NOMO-1 treated with DMSO at 0.1 percent for 48 hours (cell line): ENCODE measurements at regions not wholly inside any gene's neighbourhood (a gene's known extent, or its start where the extent isn't known, plus 50 kb on each side); places are given as distances from the start of the nearest gene placed in this dataset.

Source experiments
- DNase-seq: peaks from one replicate; lab custom pipeline; 2025; ENCODE audit not compliant: unreplicated experiment; lab: John Stamatoyannopoulos, UW

DNA sequence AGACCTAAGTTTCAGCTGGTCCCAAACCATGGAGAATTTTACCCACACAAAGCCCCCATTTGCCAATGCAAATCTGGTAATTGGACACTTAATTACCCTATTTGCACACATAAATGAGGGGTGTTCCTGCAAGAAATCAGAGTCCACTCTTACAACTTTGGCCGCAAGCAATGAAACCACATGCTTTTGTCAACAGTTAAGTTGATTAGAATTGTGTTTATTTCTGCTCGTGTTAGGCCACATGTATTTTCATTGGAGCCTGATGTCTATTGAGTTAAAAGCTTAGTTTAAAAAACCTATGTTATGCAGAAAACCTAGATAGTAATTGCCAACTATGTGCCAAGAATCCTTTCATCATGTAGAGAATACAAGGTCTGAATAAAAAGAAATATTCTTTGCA is 153.8 kb upstream of the CMC1 start:
- DNase-seq, result no peak

DNA sequence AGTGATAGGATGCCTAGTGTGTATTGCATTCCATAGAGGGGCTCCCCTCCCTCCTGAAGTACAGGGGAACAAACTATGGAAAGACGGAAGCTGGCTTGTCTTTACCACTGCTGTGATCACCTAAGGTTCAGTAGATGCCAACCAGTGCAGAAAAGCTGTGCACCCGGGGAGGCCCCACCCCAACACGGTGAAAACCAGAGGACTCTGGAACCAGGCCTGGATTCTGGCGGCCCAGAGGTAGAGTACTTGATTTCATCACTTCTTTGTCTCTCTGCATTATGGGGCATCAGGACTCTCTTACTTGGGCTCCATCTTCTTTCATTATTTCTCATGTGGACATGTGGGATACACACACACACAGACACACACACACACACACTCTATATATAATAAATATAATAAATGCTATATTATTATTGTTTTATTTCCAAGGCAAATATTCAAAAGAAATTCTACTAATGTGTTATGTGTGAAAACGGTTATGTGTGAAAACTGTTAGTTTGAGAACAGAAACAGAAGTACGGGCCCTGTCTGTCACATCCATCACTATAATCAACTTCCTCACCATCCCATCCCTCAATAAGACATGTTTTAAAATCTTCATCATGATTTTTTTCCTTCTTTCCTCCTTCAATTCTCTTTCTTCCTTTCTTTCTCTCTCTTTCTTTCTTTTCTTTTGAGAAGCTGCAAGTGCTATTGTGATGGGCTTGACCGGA is 152.4 kb upstream of the CMC1 start:
- DNase-seq, result no peak

GRCh38 chr3:28089527-28089897 is 151.9 kb upstream of the CMC1 start:
- DNase-seq, result no peak

DNA sequence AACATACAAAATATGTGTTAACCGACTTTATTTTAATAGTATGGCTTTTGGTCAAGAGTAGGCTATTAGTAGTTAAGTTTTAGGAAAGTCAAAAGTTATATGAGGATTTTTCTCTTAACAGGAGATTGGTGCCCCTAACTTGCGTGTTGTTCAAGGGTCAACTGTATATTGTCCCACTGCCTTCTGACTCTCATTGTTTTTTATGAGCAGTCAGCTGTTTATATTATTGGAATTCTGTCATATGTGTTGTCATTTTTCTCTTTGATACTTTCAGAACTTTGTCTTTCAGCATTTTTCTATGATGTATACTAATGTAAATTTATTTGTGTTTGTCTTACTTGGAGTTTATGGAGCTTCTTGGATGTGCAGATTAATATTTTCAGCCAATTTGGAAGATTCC is 142.1 kb upstream of the CMC1 start:
- DNase-seq, result no peak

DNA sequence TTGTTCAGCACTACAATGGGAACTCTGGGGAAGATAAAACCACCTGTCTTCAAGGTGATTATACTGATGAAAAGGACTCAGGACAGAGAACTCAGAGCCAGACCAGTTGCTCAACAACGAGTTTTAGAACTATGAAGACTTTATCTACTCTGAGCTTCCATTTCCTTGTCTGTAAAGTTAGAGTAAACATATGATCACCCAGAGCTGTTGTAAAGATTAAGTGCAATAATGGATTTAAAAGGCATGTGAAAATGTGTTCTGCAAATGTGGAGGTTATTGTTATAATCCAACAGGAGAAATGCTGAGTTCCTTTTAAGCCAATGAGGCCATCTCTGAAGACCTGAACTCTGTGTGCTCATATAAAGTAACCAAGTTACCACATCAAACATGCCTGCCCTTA is 139.7 kb upstream of the CMC1 start:
- DNase-seq, result no peak

DNA sequence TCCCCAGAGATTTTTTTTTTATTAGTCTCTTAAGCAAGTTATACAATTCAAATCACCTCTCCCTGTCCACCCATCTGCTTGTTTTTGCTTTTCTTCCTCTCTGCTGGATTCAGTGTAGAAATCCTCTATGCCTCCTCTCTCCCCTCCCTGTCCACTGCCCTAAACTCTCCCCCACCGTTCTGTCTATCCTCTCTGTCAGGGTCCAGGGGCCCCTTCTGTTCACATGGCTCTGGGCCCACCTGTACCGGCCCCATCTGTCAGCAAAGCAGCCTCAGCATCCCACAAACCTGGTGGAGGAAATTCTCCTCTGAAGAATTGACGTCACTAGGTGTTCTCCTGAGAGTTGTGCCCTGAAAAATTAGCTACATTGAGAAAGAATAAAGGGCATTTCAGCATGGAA is 137.6 kb upstream of the CMC1 start:
- no peak for DNase-seq

- no peak for DNase-seq
These were observed 136.4 kb upstream of the CMC1 start for GRCh38 chr3:28104896-28105534.

DNA sequence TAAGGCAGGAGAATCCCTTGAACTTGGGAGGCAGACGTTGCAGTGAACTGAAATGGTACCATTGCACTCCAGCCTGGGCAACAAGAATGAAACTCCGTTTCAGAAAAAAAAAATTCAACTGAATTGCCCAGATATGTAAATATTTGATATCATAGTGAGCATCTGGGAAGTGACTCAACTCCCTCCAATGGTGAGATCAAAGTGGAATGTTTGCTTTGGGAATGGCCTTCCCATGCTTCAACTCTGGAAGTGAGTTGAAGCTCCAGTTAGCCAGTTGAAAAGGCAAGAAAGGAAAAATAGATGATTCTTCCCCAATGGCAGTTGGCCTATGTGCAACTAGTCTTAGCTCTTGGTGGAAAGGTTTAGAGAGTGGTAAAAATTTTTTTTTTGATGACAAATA is 131.6 kb upstream of the CMC1 start:
- DNase-seq, result no peak

DNA sequence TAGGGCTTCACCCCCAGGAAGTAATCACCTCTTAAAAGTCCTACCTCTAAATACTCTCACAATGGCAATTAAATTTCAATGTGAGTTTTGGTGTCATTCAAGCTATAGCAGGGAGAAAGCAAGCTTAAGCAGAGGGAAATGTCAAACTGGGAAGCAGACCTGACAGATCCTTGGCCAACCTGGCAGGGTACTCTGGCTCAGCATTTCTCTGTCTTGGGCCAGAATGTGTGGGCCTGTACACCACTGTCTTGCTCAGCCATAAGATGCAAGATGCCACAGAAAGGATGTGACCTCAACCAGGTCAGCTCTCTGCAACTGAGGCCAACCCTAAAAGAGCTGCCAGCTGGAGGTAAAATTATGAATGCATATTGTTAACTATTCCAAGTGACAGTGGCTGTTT is 130.6 kb upstream of the CMC1 start:
- DNase-seq, result no peak

GRCh38 chr3:28114893-28115292 is 126.5 kb upstream of the CMC1 start:
- DNase-seq, result no peak

DNA sequence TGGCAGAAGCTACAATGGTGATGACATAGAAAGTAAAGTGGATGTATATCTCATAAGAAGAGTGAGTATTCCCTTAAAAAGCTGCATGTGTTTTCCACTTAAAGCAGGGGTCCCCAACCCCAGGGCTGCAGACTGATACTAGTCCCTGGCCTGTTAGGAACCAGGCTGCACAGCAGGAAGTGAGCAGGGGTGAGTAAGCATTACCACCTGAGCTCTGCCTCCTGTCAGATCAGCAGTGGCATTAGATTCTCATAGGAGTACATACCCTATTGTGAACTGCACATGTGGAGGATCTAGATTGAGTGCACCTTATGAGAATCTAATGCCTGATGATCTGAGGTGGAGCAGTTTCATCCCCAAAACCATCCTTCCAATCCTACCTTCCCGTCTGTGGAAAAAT is 126.1 kb upstream of the CMC1 start:
- no peak for DNase-seq

DNA sequence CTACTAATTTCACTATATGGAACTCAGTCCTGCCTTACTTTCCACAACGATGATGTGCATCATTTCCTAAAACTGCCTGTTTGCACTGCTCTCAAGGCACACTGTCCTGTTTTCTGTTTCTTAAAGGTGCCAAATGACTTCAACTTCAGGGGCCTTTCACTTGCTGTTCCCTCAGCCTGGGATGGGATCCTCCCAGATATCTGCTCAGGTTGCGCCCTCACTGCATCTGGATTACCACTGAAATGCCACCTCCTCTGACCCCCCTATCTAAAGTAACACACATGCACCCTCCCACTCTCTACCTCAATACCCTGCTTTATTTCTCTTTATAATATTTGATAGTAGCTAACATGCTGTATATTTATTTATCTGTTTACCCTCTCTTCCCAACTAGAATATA is 123.8 kb upstream of the CMC1 start:
- no peak for DNase-seq

DNA sequence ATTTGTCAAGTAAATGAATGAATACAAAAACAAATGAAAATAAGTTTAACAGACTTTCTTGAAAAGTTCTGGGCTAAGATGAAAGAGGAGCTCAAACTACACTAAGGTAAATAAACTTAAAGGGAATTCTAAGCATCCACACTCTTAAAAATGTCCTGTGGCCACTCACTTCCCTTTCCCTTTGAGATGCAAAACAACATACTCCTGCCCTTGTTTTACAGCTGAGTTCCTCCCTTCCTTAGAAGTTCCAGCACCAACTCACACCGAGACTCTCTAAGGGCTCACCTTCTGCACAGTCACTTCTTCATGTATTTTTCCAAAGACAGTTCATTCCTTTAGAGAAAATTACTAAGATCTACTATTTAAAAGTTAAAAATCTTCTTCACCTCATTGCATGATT is 123.3 kb upstream of the CMC1 start:
- DNase-seq, result no peak

GRCh38 chr3:28122227-28122626 is 119.2 kb upstream of the CMC1 start:
- no peak for DNase-seq

- DNase-seq, result peak; percentile 13
These were observed 116.5 kb upstream of the CMC1 start for GRCh38 chr3:28124882-28125281.

GRCh38 chr3:28125342-28125741 is 116.1 kb upstream of the CMC1 start:
- DNase-seq, result no peak

DNA sequence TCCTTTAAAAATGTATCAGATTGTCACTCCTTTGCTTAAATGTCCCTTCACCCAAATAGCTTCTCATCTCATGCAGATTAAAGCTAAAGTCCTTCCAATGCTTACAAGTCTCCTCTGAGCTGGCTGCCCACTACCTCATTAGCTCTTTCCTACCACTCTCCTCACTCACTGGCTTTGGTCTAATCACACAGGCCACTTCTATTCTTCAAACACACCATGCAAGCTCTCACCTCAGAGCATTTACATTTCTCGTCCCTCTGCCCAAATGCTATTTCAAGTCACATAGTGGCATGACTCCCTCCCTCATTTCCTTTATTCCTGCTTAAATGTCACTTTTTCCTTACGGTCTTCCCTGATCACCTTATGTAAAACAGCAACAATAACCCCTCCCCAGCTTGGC is 110.6 kb upstream of the CMC1 start:
- no peak for DNase-seq

GRCh38 chr3:28132941-28133340 is 108.5 kb upstream of the CMC1 start:
- no peak for DNase-seq

DNA sequence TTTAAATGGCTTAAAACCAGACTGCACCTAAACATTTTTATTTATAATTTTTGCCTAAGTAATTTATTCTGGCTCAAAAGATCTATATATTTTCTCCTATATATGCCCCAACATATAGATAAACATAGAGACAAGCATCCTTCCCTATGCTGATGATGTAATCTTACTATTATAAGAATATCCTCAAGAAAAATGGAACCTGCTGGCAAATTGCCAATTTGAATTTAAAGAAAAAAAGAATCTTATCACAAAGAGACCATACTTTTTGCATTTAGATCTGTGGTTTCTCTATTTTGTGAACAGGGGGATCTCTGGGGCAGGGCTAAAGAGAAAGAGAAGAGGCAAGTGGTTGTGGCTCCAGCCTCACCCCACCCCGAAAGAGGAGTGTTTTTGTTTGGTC is 107.2 kb upstream of the CMC1 start:
- DNase-seq, result no peak

DNA sequence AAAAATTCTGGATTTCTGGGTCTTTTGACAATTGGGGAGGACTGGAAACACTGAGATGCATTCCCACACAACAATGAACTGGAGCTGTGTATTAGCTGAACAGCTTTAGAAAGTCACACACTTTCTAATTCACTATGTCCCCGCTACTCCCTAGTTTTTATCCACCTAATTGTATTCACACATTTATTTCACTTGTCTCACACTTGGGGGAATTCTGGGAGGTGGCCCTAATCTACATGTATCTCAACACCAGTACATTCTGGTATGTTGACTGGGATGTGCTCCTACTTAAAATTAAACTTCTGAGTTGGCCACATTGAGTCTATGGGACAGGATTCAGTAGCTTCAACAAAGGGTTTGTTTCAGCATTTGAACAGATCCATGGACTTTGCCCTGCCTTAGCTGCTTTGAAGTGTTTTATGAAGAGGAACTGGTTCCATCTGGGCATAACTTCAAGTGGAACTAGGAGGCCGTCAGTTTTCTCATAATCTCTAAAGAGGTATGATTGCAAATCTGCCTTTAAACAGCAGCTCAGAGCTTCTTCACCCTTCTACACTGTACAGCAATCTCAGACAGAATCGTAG is 106.5 kb upstream of the CMC1 start:
- DNase-seq, result peak; percentile 48

- no peak for DNase-seq
These were observed 104.7 kb upstream of the CMC1 start for GRCh38 chr3:28136607-28137216.

GRCh38 chr3:28138043-28138610 is 103.3 kb upstream of the CMC1 start:
- DNase-seq, result no peak
